GM18909 (cell line): ENCODE measurements at regions not wholly inside any gene's neighbourhood (a gene's known extent, or its start where the extent isn't known, plus 50 kb on each side); places are given as distances from the start of the nearest gene placed in this dataset.

Source experiments
- ATAC-seq: cut with Tn5 transposase; IDR thresholded peaks from one replicate; pipeline ENCODE4 v1.9.1; 2021; ENCODE audit warnings: mild to moderate bottlenecking; ENCODE audit not compliant: unreplicated experiment, poor library complexity

DNA sequence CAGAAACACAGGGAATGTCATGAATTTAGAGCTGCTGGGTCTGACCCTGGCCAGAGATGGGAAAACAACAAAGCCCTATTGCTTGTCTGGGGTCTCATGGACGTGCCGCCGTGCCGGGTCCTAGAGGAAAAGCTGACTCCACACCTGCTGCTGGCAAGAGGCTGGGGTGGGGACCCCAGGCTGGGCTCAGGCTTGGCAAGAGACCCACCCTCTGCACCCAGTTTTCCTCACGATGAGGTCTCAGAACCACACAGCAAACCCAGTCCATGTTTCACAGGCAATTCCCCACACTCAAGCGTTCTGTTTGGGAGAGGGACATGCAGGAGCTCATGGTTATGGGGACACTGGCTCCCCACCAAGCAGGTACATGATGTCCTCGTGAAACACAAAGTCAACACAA is 367.3 kb upstream of the SALL3 start:
- ATAC-seq = no peak

DNA sequence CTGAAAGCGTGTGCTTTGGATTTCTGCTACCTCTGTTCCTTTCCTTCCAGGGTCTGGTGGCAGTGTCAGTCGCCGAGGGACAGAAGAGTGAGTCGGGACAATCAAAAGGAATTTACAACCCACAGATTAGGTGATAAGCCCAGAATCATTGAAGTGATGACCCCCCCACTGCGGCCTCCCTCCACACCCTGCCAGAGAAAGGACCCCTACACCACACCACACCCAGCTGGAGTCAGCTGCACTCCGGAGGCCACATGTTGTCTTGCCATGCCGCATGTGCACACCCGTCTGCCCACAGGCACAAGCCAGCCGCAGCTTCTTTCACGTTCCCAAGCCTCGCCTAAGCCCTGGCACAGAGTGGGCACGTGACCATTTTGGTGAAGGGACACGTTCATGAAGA is 366.8 kb upstream of the SALL3 start:
- no peak for ATAC-seq

DNA sequence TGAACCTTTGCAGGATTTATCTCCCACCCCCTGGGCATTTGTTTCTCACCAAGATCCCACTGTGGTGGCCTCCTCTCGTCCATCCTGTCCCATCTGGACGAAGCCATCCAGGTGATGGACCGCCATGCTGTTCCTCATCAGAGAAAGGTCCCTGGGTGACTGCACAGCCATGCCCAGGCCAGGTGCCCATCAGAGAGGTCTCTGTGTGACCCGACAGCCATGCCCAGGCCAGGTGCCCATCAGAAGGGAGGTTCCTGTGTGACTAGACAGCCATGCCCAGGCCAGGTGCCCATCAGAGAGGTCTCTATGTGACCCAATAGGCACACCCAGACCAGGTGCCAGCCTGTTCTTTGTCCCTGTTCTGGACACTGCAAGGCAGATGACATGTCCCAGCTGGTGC is 360.9 kb upstream of the SALL3 start:
- ATAC-seq = no peak

DNA sequence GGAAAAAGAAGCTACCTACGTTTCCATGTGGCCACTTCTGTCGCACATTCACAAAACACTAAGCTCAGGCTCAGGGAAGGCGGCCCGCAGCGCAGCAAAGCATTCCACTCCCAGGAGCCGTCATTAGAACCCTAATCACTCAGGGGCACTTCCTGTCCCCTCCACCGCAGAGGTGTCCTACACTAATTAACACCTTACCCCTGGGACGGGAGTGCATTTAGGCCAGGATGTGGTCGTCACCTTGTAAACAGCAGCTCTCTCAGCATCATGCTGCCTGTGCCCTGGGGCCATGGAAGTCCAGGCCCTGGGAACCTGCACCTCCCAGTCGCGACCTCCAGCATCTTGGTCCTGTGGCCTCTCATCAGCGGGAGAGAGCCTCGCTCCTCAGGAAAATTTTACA is 359.8 kb upstream of the SALL3 start:
- ATAC-seq = no peak

DNA sequence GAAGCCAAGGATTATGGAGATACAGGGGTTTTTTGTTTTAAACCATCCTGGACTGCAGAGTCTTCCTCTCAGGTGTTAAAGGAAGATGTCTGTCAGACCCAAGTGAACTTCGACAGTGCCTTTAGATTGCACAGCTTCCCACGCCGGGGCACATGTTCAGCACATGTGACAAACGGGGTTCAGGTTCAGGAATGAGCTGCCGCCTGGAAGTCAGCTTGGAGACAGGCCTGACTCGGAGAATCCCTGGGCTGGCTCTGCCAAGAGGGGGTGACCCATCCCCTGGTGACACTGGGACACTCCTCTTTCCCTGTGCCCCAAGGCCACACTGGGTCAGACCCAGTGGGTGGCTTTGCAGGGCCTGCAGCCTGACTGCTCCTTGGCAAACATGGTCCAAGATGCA is 359.3 kb upstream of the SALL3 start:
- no peak for ATAC-seq

DNA sequence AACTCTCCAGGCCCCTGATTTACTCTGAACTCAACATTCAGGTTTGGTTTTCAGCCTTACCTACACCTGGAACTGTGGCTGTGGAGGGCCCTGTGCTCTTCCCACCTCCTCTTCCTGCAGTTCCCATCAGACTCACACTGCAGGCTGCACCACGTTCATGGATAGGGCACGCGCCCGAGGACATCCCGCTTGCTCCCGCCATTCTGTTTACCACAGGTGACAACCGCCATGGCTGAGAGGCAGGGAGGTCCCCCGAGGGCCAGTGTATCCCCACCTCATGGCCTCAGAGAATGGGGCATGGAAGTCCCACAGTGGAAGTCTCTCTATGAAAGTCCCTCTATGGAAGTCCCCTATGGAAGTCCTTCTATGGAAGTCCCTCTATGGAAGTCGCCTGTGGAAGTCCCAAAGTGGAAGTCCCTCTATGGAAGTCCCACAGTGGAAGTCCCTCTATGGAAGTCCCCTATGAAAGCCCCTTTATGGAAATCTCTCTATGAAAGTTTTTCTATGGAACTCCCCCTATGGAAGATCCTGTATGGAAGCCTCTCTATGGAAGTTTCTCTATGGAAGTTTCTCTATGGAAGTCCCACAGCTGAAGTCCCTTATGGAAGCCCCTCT is 358.4 kb upstream of the SALL3 start:
- no peak for ATAC-seq

DNA sequence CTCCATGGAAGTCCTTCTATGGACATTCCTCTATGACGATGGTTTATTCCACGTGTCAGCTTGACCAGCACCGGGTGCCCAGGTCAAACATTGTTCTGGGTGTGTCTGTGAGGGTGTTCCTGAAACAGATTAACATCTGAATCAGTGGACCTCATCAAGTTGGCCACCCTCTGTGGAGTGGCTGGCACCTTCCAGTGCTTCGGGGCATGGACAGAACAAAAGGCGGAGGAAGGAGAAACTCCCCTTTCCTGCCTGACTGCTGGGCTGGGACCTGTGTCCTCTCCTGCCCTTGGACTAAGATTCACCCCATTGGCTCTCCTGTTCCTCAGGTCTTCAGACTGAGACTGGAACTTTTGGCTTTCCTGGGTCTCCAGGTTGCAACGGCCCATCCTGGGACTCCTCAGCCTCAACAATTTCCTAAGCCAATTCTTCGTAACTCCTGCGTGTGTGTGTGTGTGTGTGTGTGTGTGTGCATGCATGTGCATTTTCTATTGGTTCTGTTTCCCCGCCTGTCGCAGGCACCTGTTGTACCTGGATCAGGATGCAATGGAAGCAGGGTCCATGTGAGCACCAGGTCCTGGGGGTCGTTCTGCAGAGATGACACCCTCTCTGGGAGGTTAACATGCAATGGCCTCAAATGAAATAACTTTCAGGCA is 357.2 kb upstream of the SALL3 start:
- no peak for ATAC-seq

DNA sequence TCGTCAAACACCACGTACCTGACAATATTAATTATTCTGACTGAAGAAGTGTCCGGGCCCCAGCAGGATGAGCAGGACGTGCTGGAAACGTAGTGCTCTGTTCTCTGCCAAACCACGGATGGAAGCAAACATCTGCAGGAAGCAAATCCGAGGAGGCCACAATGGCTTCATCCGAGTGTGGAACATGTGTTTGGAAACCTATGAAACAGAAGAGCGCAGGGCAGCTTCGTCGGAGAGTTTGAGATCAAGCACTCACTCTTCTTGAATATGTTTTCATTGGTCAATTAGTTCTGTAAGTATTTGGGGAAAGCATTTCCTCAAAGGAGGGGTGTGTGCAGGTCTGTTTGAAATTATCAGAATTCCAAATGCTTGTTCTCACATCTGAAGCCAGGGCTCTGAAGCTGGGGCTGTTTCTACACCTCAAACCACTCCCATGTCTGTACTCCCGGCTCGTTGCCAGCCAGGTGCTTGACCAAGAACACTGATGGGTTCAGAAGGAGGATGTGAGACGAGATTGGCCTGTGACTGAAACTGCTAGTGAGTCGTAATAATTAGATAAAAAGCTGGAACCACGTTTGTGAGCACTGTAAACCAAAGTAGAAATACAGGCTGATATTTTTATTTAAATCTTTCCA is 356.6 kb upstream of the SALL3 start:
- no peak for ATAC-seq

DNA sequence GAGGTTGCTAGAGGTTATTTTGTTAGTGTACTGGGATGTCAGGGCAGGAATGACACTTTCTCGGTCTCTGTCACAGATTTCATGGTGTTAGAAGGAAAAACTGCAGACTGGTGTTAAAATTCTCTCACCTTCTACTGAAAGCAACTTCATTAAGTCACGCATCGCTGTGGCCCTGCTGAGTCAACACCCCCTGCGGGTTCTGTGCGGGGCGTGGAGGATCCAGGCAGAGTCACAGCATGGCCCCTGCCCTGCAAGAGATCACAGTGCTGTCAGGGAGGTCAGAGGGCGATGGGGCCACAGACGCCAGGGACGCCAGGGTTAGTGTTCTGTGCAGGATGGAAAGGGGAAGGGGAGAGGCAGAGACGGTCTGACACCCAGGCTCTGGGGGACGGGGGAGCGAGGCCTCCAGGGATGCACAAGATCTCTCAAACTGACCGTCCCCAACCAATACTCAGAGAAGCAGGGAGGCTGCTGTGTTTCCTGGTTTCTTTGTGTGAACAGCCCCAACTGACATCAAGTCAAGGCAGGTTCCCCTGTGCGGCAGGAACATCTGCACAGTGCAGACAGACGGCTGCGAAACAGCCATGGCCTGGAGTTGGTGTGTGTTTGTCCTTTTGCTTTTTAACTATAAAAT is 354.9 kb upstream of the SALL3 start:
- no peak for ATAC-seq

DNA sequence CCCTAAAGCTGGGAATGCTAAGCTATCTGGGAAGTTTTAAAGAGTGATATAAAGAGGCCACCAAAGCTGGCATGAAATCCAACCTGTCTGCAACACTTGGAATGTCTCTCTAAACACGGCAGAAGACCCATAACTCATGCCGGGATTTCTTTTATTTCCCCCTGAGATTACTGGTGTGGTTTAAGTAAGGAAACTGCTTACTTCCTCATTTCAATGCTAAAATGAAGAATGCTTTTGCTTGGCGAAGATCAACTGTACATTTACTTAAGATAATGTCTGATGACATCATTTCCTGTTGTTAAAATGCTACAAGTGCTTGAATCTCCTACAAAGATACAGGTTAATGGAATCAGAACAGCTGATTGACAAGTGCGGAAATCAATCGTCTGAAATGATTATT is 353.8 kb upstream of the SALL3 start:
- no peak for ATAC-seq

DNA sequence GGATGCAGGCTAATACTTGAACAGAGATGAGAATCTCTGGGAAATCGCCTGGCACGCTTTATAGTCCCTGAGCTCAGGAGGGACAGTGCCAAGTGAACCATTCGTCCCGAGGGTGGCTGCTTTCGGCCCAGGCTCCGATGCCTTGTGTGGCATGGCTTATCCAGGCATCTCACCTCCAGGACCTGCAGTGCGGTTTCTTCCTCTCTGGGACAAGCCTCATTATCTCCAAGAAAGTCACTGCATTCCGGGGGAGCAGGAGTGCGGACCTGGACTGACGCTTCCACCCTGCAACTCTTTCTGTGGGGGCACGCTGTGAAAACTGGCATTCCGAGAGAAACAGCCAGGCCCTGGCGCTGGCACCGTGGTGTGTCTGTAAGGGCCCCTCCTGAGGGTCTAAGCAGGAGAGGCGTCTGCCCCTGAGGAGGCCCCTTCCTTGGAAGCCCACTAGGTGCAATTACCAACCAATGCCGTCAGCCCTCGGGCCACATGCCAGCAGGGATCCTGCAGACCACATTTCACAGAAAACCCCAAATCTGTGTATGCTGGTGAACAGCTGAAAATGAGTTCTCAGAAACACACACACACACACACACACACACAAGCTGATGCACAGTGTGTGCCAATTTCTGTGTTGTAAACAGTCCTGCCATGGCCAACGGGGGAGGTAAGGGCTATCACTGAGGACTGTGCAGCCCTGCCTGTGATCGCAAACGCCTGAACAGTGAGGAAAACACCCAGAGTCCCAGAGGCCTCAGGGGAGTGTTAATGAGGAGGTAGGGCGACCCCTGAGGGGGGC is 351.9 kb upstream of the SALL3 start:
- no peak for ATAC-seq

DNA sequence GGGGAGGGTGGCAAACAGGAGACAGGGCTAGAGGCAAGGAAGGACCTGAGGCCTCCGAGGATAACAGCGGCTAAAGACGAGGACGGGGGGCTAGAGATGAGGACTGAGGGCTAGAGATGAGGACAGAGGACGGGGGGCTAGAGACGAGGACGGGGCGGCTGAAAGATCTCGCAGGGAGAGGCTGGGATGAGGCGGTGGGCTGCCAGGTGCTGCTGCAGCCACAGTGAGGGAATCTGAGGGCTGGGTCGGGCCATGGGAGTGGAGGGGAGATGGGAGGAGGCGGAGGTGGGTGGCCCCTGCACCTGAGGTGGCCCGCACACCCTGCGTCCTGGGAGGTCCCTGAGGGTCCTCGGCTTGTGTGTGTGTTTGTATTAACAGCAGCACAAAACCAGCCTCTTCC is 350.2 kb upstream of the SALL3 start:
- no peak for ATAC-seq

DNA sequence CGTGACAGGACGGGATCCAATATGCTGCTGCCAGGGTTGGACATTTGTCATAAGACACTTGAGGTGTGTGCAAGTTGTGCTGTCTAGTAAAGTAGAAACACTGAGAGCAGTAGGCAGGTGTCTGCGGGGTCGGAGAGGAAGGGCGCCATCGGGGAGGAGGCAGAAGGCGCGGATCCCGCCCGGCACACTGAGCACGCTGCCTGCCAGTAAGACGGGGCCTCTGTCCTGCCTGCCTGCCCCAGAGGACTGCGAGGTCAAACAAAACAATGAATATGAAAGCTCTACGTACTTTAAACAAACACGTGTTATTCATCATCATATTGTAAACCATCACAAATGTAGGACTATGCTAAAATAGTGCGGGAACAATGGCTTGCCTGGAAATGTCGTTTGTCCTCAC is 349.3 kb upstream of the SALL3 start:
- no peak for ATAC-seq

DNA sequence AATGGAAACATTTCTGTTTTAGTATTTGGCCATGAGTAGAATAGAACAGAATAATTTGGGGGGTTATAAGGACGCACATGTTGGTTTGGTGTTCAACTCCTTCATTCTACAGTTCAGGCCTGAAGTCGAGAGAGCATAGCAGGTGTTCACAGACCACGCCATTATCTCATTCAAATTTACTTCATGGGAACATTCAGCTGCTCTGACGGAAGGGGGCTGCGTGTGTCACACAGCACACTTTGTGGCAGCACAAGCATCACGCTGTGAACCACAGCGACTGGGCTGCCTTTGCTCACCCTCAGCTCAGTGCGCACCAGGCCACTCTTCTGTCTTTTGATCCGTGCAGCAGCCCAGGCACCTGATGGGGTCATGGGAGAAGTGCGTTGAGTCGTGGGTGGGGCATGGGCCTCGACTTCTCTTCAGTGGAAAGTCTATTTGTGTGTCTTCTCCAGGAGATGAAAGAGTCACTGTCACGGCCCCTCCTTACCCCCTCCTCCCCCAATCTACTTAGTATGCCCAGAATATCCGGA is 348.6 kb upstream of the SALL3 start:
- no peak for ATAC-seq

DNA sequence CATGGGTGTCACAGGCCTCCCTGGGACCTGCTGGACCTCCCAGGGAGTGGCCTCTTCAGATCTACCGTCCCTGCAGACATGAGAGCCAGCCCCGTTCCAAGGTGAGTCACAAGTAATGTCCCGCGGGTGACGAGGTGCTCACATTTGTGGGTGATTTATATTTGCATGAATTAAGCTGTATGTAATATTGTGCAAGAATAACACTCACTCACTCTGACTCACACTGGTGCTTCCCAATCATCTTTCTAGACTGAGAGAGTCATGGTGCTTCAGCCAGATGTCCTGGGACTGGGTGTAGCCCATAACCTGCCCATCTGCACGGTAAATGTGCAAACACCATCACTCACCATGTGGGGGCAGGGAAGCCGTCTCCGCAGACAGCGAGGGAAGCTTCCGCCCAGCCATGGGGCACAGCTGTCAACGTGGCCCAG is 347.5 kb upstream of the SALL3 start:
- no peak for ATAC-seq

DNA sequence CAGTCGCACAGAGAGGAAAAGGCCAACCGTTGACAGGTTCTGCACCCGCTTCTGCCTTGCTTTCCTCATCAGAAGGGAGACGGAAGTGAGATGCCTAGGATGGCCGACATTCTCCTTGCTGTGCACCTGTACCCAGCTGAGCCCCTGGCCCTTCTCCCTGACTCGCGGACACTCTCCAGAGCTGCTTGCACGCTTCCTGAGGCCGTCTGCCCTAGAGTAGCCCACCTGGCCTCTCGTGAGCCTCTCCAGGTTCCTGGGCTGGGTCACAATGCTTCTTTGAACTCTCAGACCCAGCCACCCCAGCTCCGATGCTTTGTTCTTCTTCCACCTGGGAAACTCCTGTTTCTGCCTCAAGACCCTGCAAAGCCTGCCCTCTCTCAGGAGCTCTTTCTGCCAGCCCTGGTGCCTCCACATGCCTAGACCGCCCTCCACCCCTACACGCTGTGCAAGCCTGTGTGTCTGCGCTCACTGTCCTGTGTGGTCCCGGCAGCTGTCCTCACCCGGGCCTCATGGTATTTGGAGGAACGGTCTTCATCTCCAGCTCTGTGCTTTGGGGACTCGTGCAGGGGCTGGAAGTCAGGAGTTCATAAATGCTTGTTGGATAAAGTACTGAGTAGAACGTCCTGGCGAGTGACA is 345.4 kb upstream of the SALL3 start:
- ATAC-seq = no peak

DNA sequence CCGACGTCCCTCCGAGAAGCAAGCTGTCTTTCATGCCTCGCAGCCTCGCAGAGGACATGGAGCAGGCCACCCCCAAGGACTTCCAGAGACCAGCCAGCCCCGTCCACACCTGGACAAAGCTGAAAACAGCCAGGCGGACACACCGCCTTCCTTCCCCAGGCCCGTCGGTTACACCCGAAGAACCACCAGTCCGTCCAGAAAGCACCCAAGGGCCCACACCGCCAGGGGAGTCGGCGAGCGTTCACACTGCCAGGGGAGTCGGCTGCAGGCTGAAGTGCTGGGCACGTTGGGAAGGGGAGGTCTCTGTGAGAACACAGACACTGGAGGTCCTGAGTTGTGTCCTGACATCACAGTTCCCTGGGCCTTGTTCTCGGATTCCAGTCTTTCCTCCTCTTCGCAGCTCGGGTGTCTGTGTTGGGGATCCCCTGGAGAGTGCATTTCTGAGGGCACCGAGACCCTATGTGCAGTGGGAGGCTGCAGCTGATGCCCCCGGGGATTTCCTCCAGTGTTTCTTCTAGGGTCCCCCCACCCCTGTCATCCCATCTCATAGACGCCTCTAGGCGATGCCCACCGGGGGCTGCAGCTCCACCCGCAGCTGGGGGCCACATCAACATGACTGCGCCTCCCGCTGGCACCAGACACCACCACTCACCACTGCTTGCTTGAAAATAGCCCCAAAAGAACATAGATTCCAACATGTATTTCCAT is 344.4 kb upstream of the SALL3 start:
- ATAC-seq = no peak

DNA sequence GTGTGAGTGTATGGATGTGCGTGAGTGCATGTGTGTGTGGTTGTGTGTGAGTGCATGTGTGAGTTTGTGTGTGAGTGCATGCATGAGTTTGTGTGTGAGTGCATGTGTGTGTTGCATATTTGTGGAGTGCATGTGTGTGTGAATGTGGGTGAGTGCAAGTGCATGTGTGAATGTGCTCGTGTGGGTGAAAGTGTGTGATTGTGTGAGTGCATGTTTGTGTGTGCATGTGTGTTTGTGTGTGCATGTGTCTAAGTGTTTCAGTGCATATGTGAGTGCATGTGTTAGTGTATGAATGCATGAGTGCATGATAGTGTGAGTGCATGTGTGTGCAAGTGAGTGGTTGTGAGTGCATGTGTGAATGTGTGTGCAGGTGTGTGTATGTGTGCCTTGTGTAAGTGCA is 343.4 kb upstream of the SALL3 start:
- ATAC-seq = no peak
